ENCODE measurements at regions not wholly inside any gene's neighbourhood (a gene's known extent, or its start where the extent isn't known, plus 50 kb on each side); places are given as distances from the start of the nearest gene placed in this dataset.

GRCh38 chr15:89414571-89414970 is 79.9 kb upstream of the POLG start:
- no peak overlapping the region for H3K18ac ChIP-seq (ENCODE audit: insufficient read length, low read depth, low read length)
- H4K8ac ChIP-seq (replicated peaks; ENCODE audit: insufficient read length, low read depth, low read length): no peak overlapping the region
- no peaks in the 10 kb centered on the region for H3K79me2 ChIP-seq (ENCODE audit: insufficient read depth, low read length)
- H3K27me3 Mint-ChIP-seq (ENCODE audit: low read depth): peaks cover 99% of the 10 kb centered on the region
- H3K4me3 Mint-ChIP-seq: no peak overlapping the region
- H2BK120ac ChIP-seq (ENCODE audit: low read depth, low read length, poor library complexity, severe bottlenecking): no peak overlapping the region
- H2BK12ac ChIP-seq (ENCODE audit: insufficient read length, low read depth, low read length): no peak overlapping the region
- peaks cover 0 to 3% of the 10 kb centered on the region in 2 experiments; a peak in 2 of 5 replicates for H3K9me3 Mint-ChIP-seq
- H2BK5ac ChIP-seq (ENCODE audit: insufficient read length, low read length): no peak overlapping the region
- no peak overlapping the region for H3K4me2 ChIP-seq (ENCODE audit: insufficient read depth, insufficient read length, low read length)
- no peak overlapping the region for H4K5ac ChIP-seq (ENCODE audit: insufficient read length, low read depth, low read length)
- no peak overlapping the region for H4K91ac ChIP-seq (ENCODE audit: insufficient read length, low read depth, low read length)
- peaks cover 26 to 38% of the 10 kb centered on the region in 2 experiments for H3K4me1 Mint-ChIP-seq
- H3K56ac ChIP-seq (ENCODE audit: insufficient read length, low read depth, low read length): no peak overlapping the region
- no peak overlapping the region for H3K9ac ChIP-seq (ENCODE audit: extremely low read depth, insufficient read length, low read length)
- peaks cover 76% of the 10 kb centered on the region for H3K27me3 ChIP-seq (ENCODE audit: insufficient read depth, low read length)
- H4K20me1 ChIP-seq (ENCODE audit: control insufficient read depth, insufficient read depth, insufficient read length): no peaks in the 10 kb centered on the region
- no peaks in the 10 kb centered on the region; a peak in 1 of 7 replicates for H3K36me3 Mint-ChIP-seq (ENCODE audit: insufficient read depth in 1 of 3, low read depth in 3 of 3)
- no peak overlapping the region for H2AFZ ChIP-seq (ENCODE audit: low read length)
- no peak overlapping the region for H3T11ph ChIP-seq (ENCODE audit: low read length)
- TF ChIP-seq CTCF (conservative IDR thresholded peaks at IDR 0.05): no peak
- H3K14ac ChIP-seq (ENCODE audit: insufficient read depth, low read length): no peak overlapping the region
- H3K79me1 ChIP-seq (ENCODE audit: insufficient read depth, low read depth, low read length, poor library complexity, severe bottlenecking): no peaks in the 10 kb centered on the region
- peaks cover 3% of the 10 kb centered on the region for H3K23me2 ChIP-seq (ENCODE audit: insufficient read length, low read depth, low read length, poor library complexity, severe bottlenecking)
- H3K27ac ChIP-seq (ENCODE audit: insufficient read length, low read depth, low read length): no peak overlapping the region
- no peaks in the 10 kb centered on the region for H3K4me1 ChIP-seq (ENCODE audit: insufficient read depth, low read length)
- no peak overlapping the region for H3K23ac ChIP-seq (ENCODE audit: insufficient read length, low read depth, low read length)
- H3K9me3 ChIP-seq (ENCODE audit: control insufficient read depth, low read depth, low read length): no peaks in the 10 kb centered on the region
- no peak overlapping the region for H2AK5ac ChIP-seq (ENCODE audit: insufficient read length, low read length)
- no CpG with 5 or more reads among the region's 3 CpGs for WGBS (ENCODE audit: extremely low coverage, insufficient read length, low lambda C conversion rate)
- DNase-seq: no peak
- H2BK15ac ChIP-seq (ENCODE audit: low read depth, low read length): no peak overlapping the region
- H3K4ac ChIP-seq (ENCODE audit: low read depth, low read length): no peak overlapping the region
- H3K27ac Mint-ChIP-seq: no peak overlapping the region
- no peak overlapping the region for H2BK20ac ChIP-seq (ENCODE audit: low read depth, low read length, poor library complexity, severe bottlenecking)
